Osteoblast (primary cell): ENCODE measurements at regions not wholly inside any gene's neighbourhood (a gene's known extent, or its start where the extent isn't known, plus 50 kb on each side); places are given as distances from the start of the nearest gene placed in this dataset.

Experiments
- DNase-seq: peaks from one replicate; pipeline ENCODE4 v3.0.0; 2011; ENCODE audit warnings: low spot score, mixed read lengths; ENCODE audit not compliant: insufficient read length; ENCODE audit errors: missing footprints
- H2AFZ ChIP-seq: 2 replicates; pipeline ENCODE4 v1.6.0; 2011; ENCODE audit warnings: mild to moderate bottlenecking, low read length
- H3K27ac ChIP-seq: 2 replicates; pipeline ENCODE4 v1.5.1; 2011; ENCODE audit warnings: mild to moderate bottlenecking, low read depth, low read length, moderate library complexity
- H3K27me3 ChIP-seq: 2 replicates; pipeline ENCODE4 v1.6.0; 2012; ENCODE audit warnings: mild to moderate bottlenecking, control low read depth, inconsistent platforms, low read length, moderate library complexity; ENCODE audit not compliant: insufficient read depth
- H3K36me3 ChIP-seq: 2 replicates; pipeline ENCODE4 v1.5.1; 2011; ENCODE audit warnings: mild to moderate bottlenecking, low read length, control low read depth, moderate library complexity; ENCODE audit not compliant: insufficient read depth
- H3K4me1 ChIP-seq: 2 replicates; pipeline ENCODE4 v1.5.1; 2011; ENCODE audit warnings: mild to moderate bottlenecking, low read length, control low read depth, moderate library complexity; ENCODE audit not compliant: insufficient read depth
- H3K4me2 ChIP-seq: 2 replicates; pipeline ENCODE4 v1.6.0; 2011; ENCODE audit warnings: mild to moderate bottlenecking, low read length; ENCODE audit not compliant: insufficient read depth
- H3K4me3 ChIP-seq: fragments of 200-600 bp; sonication (generic); 3 replicates; pipeline ENCODE4 v1.5.1; 2012; ENCODE audit warnings: mild to moderate bottlenecking, low read length, inconsistent platforms; ENCODE audit not compliant: insufficient read depth
- H3K79me2 ChIP-seq: 2 replicates; pipeline ENCODE4 v1.6.0; 2012; ENCODE audit warnings: mild to moderate bottlenecking, low read length, control low read depth, inconsistent platforms; ENCODE audit not compliant: insufficient read depth
- H3K9me3 ChIP-seq: 2 replicates; pipeline ENCODE4 v1.5.1; 2011; ENCODE audit warnings: low read depth, low read length, control low read depth
- H4K20me1 ChIP-seq: 2 replicates; pipeline ENCODE4 v1.6.0; 2012; ENCODE audit warnings: mild to moderate bottlenecking, low read length, control low read depth; ENCODE audit not compliant: insufficient read depth
- TF ChIP-seq, protein P1 (sequence below): IDR thresholded peaks from 2 replicates; pipeline ENCODE4 v1.5.1; 2011; ENCODE audit warnings: mild to moderate bottlenecking, low read depth, low read length, moderate library complexity; ENCODE audit errors: extremely low read depth

DNA sequence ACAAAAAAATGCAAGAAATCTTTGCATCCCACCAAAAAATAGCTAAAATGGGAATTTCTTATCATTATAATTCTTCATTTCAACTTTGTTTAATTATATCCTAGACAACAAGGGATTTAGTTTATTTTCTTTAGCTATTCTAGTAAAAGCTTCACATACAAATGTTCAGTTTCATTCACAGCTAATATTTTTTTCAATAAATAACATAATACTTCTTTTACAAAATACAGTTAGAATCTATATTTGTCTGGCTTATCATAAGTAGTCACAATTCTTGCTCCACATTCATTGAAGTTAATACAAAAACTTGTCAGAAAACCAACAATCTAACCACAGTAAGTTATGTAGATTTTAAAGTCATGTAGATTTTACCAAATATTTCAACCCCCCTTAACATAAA is 414.4 kb downstream of the FAT4 start:
- peak overlapping the region; percentile 47 for H3K27ac ChIP-seq

GRCh38 chr4:125732632-125733031 is 417.9 kb downstream of the FAT4 start:
- H3K4me1 ChIP-seq = peaks cover 44% of the 10 kb centered on the region

More for the DNA sequence above, 414.4 kb downstream of the FAT4 start:
- DNase-seq = no peak
- no peaks in the 10 kb centered on the region for H3K79me2 ChIP-seq
- H2AFZ ChIP-seq = no peak overlapping the region
- H3K4me2 ChIP-seq = no peak overlapping the region
- peaks cover 24% of the 10 kb centered on the region for H3K4me1 ChIP-seq
- no peaks in the 10 kb centered on the region for H3K9me3 ChIP-seq
- no peaks in the 10 kb centered on the region for H4K20me1 ChIP-seq
- H3K4me3 ChIP-seq = no peak overlapping the region
- no peaks in the 10 kb centered on the region for H3K27me3 ChIP-seq
- TF ChIP-seq, protein P1, sequence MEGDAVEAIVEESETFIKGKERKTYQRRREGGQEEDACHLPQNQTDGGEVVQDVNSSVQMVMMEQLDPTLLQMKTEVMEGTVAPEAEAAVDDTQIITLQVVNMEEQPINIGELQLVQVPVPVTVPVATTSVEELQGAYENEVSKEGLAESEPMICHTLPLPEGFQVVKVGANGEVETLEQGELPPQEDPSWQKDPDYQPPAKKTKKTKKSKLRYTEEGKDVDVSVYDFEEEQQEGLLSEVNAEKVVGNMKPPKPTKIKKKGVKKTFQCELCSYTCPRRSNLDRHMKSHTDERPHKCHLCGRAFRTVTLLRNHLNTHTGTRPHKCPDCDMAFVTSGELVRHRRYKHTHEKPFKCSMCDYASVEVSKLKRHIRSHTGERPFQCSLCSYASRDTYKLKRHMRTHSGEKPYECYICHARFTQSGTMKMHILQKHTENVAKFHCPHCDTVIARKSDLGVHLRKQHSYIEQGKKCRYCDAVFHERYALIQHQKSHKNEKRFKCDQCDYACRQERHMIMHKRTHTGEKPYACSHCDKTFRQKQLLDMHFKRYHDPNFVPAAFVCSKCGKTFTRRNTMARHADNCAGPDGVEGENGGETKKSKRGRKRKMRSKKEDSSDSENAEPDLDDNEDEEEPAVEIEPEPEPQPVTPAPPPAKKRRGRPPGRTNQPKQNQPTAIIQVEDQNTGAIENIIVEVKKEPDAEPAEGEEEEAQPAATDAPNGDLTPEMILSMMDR = no peak
- no peaks in the 10 kb centered on the region for H3K36me3 ChIP-seq

GRCh38 chr4:125734504-125734903 is 419.7 kb downstream of the FAT4 start:
- H3K36me3 ChIP-seq = no peaks in the 10 kb centered on the region
- H3K27ac ChIP-seq = peak overlapping the region; percentile 72
- no peak overlapping the region for H3K4me2 ChIP-seq
- H3K9me3 ChIP-seq = no peaks in the 10 kb centered on the region
- no peak for DNase-seq
- no peaks in the 10 kb centered on the region for H3K79me2 ChIP-seq
- H3K4me3 ChIP-seq = no peak overlapping the region
- H3K4me1 ChIP-seq = peaks cover 29% of the 10 kb centered on the region
- no peak overlapping the region for H2AFZ ChIP-seq
- no peaks in the 10 kb centered on the region for H4K20me1 ChIP-seq
- no peaks in the 10 kb centered on the region for H3K27me3 ChIP-seq
- TF ChIP-seq, protein P1 = no peak

More at GRCh38 chr4:125732632-125733031, 417.9 kb downstream of the FAT4 start:
- H3K27me3 ChIP-seq = no peaks in the 10 kb centered on the region
- no peaks in the 10 kb centered on the region for H3K79me2 ChIP-seq
- TF ChIP-seq, protein P1 = no peak
- H3K27ac ChIP-seq = no peak overlapping the region
- DNase-seq = no peak
- no peaks in the 10 kb centered on the region for H3K9me3 ChIP-seq
- no peak overlapping the region for H3K4me2 ChIP-seq
- H3K4me3 ChIP-seq = no peak overlapping the region
- no peaks in the 10 kb centered on the region for H4K20me1 ChIP-seq
- H2AFZ ChIP-seq = no peak overlapping the region
- H3K36me3 ChIP-seq = no peaks in the 10 kb centered on the region

DNA sequence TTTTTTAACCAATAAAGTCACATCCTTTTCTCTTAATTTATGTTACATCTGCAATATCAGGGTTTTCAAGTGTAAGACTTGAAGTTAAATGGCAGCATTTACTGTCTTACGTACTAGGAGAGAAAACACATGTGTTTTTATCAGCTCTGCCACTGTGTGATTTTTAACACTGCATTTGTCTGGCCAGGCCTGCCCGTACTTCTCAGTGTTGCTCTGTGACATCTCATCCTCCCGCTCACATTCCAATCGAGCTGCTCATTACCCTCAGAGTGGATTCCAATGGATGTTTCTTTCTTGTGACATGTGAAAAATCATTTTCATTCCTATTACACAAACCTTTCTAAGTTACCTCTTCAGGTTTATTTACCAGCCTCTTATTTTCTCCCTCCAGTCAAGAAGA is 420.3 kb downstream of the FAT4 start:
- Histone ChIP-seq H3K27ac (peak overlapping the region; percentile 72), H2AFZ (no peak overlapping the region), H3K9me3 (no peaks in the 10 kb centered on the region), H3K4me1 (peaks cover 27% of the 10 kb centered on the region), H3K36me3 (no peaks in the 10 kb centered on the region), H3K4me3 (no peak overlapping the region), H3K27me3 (no peaks in the 10 kb centered on the region), H4K20me1 (no peaks in the 10 kb centered on the region), H3K4me2 (peak overlapping the region; percentile 14), H3K79me2 (no peaks in the 10 kb centered on the region)
- peak; percentile 81 for DNase-seq
- TF ChIP-seq, protein P1 = no peak
